SK-N-SH treated with all-trans-retinoic acid at 6 μM for 48 hours (cell line): ENCODE measurements at regions not wholly inside any gene's neighbourhood (a gene's known extent, or its start where the extent isn't known, plus 50 kb on each side); places are given as distances from the start of the nearest gene placed in this dataset.

Experiments
- ATAC-seq: fragments of 200-7000 bp; cut with Tn5 transposase; 3 replicates; pipeline ENCODE4 v1.9.1; 2020; ENCODE audit warnings: mild to moderate bottlenecking, moderate library complexity
- ARNTL ChIP-seq: fragments of 450-650 bp; formaldehyde crosslinking; IDR thresholded peaks from 2 replicates; pipeline ENCODE4 v1.5.0; 2020; ENCODE audit warnings: low read depth, mild to moderate bottlenecking, moderate library complexity, borderline replicate concordance
- BACH2 ChIP-seq: fragments of 250-450 bp; sonication (Bioruptor Pico); IDR thresholded peaks from 2 replicates; pipeline ENCODE4 v1.9.0; 2021; ENCODE audit warnings: mild to moderate bottlenecking, borderline replicate concordance
- ESRRG ChIP-seq: fragments of 250-450 bp; sonication (Bioruptor Pico); IDR thresholded peaks from 2 replicates; pipeline ENCODE4 v1.6.1; 2021; ENCODE audit warnings: mild to moderate bottlenecking
- GLIS3 ChIP-seq: fragments of 250-450 bp; sonication (Bioruptor Pico); IDR thresholded peaks from 2 replicates; pipeline ENCODE4 v1.5.0; 2020; ENCODE audit warnings: mild to moderate bottlenecking, moderate library complexity
- ISL1 ChIP-seq: fragments of 250-450 bp; sonication (Bioruptor Pico); IDR thresholded peaks from 2 replicates; pipeline ENCODE4 v2.1.2; 2022; ENCODE audit warnings: mild to moderate bottlenecking, moderate library complexity
- OSR1 ChIP-seq: fragments of 250-450 bp; sonication (Bioruptor Pico); IDR thresholded peaks from 2 replicates; pipeline ENCODE4 v1.8.0; 2022; ENCODE audit warnings: moderate library complexity, mild to moderate bottlenecking, inconsistent platforms
- PPARA ChIP-seq: fragments of 250-450 bp; sonication (Bioruptor Pico); IDR thresholded peaks from 2 replicates; pipeline ENCODE4 v1.5.0; 2020; ENCODE audit warnings: mild to moderate bottlenecking, borderline replicate concordance
- SNAI2 ChIP-seq: fragments of 250-450 bp; sonication (Bioruptor Pico); IDR thresholded peaks from 2 replicates; pipeline ENCODE4 v1.5.0; 2020; ENCODE audit warnings: mild to moderate bottlenecking, moderate library complexity
- TCF4 ChIP-seq: fragments of 250-450 bp; sonication (Bioruptor Pico); IDR thresholded peaks from 2 replicates; pipeline ENCODE4 v1.8.0; 2021; ENCODE audit warnings: mild to moderate bottlenecking, moderate library complexity, borderline replicate concordance
- ZC3H10 ChIP-seq: fragments of 250-450 bp; sonication (Bioruptor Pico); IDR thresholded peaks from 2 replicates; pipeline ENCODE4 v1.5.1; 2021; ENCODE audit warnings: mild to moderate bottlenecking, moderate library complexity
- ZFP3 ChIP-seq: fragments of 250-450 bp; sonication (Bioruptor Pico); IDR thresholded peaks from 2 replicates; pipeline ENCODE4 v1.5.0; 2020; ENCODE audit warnings: mild to moderate bottlenecking, moderate library complexity
- ZFP30 ChIP-seq: fragments of 450-650 bp; formaldehyde crosslinking; IDR thresholded peaks from 2 replicates; pipeline ENCODE4 v1.5.0; 2022; ENCODE audit warnings: mild to moderate bottlenecking, moderate library complexity
- ZNF565 ChIP-seq: fragments of 450-650 bp; formaldehyde crosslinking; conservative IDR thresholded peaks from 2 replicates; pipeline ENCODE4 v1.5.0; 2020; ENCODE audit warnings: low read depth, mild to moderate bottlenecking, moderate library complexity
- TF ChIP-seq, protein P1 (sequence below): fragments of 250-450 bp; sonication (Bioruptor Pico); IDR thresholded peaks from 2 replicates; pipeline ENCODE4 v1.5.0; 2020; ENCODE audit warnings: mild to moderate bottlenecking, moderate library complexity
- TF ChIP-seq, protein P2 (sequence below): fragments of 250-450 bp; sonication (Bioruptor Pico); IDR thresholded peaks from 2 replicates; pipeline ENCODE4 v1.5.1; 2020; ENCODE audit warnings: low read depth, mild to moderate bottlenecking, moderate library complexity
- TF ChIP-seq, protein P3 (sequence below): fragments of 250-450 bp; sonication (Bioruptor Pico); IDR thresholded peaks from 2 replicates; pipeline ENCODE4 v1.5.1; 2021; ENCODE audit warnings: mild to moderate bottlenecking, moderate library complexity

DNA sequence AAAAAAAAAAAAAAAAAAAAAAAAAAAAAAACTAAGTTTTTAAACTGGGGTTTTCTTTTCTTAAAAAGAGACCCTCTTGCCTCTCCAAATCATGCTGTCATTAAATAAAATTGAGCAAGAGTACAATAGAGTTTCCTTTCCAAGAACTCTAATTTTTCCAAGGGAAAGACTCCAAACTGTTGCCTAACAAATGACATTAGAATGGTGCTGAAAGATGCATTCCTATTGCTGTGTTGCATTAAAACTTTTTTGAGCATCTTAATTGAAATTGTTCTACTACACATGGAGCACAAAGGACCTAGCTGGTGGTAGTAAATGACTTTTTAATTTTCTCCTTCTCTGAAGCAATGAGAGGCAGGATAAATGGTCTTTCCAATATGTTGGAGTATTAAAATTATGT, 469.1 kb upstream of the ARHGEF26 start:
- TF ChIP-seq PPARA (CRISPR knock-in tag) = no peak
- TF ChIP-seq ZNF565 (CRISPR knock-in tag) = no peak
- TF ChIP-seq, protein P1, sequence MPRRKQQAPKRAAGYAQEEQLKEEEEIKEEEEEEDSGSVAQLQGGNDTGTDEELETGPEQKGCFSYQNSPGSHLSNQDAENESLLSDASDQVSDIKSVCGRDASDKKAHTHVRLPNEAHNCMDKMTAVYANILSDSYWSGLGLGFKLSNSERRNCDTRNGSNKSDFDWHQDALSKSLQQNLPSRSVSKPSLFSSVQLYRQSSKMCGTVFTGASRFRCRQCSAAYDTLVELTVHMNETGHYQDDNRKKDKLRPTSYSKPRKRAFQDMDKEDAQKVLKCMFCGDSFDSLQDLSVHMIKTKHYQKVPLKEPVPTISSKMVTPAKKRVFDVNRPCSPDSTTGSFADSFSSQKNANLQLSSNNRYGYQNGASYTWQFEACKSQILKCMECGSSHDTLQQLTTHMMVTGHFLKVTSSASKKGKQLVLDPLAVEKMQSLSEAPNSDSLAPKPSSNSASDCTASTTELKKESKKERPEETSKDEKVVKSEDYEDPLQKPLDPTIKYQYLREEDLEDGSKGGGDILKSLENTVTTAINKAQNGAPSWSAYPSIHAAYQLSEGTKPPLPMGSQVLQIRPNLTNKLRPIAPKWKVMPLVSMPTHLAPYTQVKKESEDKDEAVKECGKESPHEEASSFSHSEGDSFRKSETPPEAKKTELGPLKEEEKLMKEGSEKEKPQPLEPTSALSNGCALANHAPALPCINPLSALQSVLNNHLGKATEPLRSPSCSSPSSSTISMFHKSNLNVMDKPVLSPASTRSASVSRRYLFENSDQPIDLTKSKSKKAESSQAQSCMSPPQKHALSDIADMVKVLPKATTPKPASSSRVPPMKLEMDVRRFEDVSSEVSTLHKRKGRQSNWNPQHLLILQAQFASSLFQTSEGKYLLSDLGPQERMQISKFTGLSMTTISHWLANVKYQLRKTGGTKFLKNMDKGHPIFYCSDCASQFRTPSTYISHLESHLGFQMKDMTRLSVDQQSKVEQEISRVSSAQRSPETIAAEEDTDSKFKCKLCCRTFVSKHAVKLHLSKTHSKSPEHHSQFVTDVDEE (CRISPR knock-in tag) = no peak
- TF ChIP-seq OSR1 (CRISPR knock-in tag) = no peak
- no peak for TF ChIP-seq BACH2 (CRISPR knock-in tag)
- TF ChIP-seq, protein P2, sequence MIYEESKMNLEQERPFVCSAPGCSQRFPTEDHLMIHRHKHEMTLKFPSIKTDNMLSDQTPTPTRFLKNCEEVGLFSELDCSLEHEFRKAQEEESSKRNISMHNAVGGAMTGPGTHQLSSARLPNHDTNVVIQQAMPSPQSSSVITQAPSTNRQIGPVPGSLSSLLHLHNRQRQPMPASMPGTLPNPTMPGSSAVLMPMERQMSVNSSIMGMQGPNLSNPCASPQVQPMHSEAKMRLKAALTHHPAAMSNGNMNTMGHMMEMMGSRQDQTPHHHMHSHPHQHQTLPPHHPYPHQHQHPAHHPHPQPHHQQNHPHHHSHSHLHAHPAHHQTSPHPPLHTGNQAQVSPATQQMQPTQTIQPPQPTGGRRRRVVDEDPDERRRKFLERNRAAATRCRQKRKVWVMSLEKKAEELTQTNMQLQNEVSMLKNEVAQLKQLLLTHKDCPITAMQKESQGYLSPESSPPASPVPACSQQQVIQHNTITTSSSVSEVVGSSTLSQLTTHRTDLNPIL (CRISPR knock-in tag) = no peak
- no peak for TF ChIP-seq GLIS3 (CRISPR knock-in tag)
- TF ChIP-seq, all 23 proteins: peak for 0
- ATAC-seq = no peak

DNA sequence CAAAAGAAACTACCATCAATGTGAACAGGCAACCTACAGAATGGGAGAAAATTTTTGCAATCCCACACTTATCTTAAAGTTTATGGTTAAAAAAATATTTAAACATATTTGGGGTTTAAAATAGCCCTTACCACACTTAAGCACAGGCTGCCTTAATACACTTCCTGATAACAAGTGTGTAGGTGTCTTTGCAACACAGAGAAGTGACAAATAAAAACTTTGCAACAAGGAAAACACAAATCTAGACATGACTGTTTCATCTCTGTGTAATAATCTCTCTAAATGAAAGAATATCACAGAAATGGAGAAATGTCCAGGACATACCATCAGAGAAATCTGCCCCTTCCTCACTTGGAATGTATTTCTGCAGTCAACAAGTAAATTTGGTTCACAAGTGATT, 464.1 kb upstream of the ARHGEF26 start:
- ATAC-seq = no peak
- no peak for TF ChIP-seq ZFP30
- TF ChIP-seq BACH2 (CRISPR knock-in tag) = no peak
- TF ChIP-seq ZC3H10 = no peak
- TF ChIP-seq, protein P3, sequence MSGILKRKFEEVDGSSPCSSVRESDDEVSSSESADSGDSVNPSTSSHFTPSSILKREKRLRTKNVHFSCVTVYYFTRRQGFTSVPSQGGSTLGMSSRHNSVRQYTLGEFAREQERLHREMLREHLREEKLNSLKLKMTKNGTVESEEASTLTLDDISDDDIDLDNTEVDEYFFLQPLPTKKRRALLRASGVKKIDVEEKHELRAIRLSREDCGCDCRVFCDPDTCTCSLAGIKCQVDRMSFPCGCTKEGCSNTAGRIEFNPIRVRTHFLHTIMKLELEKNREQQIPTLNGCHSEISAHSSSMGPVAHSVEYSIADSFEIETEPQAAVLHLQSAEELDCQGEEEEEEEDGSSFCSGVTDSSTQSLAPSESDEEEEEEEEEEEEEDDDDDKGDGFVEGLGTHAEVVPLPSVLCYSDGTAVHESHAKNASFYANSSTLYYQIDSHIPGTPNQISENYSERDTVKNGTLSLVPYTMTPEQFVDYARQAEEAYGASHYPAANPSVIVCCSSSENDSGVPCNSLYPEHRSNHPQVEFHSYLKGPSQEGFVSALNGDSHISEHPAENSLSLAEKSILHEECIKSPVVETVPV = no peak
- no peak for TF ChIP-seq TCF4 (CRISPR knock-in tag)
- no peak for TF ChIP-seq ESRRG (CRISPR knock-in tag)
- TF ChIP-seq OSR1 (CRISPR knock-in tag) = no peak
- no peak for TF ChIP-seq GLIS3 (CRISPR knock-in tag)
- no peak for TF ChIP-seq SNAI2

DNA sequence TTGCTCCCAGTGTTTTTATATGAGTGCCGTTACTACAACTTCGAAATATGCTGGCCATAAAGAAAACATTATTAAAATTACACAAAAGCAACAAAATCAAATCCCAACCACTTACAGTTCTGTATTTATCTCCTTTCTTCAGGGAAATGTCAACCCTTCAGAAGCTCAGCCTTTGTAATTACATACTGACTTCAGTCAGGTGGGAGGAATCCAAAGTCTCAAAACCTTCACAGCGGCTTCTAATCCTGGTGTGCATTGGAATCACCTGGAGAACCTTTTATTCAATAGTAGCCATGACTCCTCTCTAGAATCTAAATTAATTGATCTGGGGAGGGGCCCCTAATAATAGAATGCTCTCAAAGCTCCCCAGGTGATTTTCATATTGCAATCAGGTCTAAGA, 463.7 kb upstream of the ARHGEF26 start:
- TF ChIP-seq BACH2 (CRISPR knock-in tag) (no peak), OSR1 (CRISPR knock-in tag) (no peak)
- ATAC-seq = no peak

DNA sequence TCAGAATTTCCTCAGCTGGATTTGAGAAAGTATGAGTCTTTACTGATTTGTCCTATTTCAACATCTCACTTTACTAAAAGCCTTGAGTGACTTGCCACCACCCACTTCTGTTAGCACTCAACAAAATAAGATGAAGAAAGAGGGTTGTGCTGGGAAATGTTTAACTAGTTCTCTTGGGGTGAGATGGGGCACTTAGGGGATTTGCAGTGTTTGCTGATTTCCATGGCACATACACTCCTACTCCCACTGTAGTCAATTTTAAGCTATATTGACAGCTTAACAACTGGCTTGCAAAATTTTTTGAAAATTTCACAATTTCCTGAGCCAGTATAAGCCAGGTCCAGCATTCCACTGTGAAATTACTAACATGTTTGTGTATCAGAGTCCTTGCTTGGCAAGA, 463.1 kb upstream of the ARHGEF26 start:
- TF ChIP-seq, protein P2 (CRISPR knock-in tag) = no peak
- TF ChIP-seq ISL1 (no peak), GLIS3 (CRISPR knock-in tag) (no peak), ZC3H10 (no peak), BACH2 (CRISPR knock-in tag) (no peak), PPARA (CRISPR knock-in tag) (no peak), ESRRG (CRISPR knock-in tag) (no peak)
- ATAC-seq = no peak

DNA sequence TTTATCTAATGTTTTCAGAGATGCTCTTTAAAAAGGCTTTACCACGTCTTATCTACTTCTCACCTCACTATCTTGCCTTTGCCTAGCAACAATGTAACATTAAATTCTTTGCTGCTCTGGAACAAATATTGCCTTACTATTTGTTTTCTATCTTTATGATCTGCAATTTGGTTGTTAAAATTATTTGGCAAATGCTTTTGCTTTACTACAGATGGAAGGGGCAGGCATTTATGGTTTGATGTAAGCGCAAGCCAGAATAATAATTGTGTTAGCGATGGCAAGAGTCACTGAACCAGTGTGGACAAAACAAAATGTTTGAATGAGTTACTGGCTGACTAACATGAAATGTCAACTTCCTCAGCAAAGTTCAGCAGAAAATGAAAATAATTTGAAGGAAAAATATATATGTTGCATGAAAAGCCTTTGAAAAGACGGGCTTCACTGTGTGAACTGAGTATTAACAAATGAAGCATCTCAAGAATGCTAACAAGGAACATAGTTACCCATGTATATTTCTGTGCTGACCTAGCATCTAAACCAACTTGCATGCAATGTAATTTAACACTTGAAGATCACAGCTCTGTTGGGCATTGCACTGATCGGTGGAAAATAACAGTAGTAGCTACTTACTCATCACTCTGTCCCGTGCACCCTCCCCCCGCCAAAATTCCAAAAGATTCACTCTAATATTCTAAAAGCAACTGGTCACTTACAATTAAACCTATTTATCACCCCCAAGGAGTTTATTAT, 454.0 kb upstream of the ARHGEF26 start:
- TF ChIP-seq SNAI2 (no peak), ARNTL (no peak), ZC3H10 (no peak), ZFP3 (CRISPR knock-in tag) (no peak)
- TF ChIP-seq, protein P3 = no peak
- ATAC-seq = no peak; the same call in 1 of the 3 replicates
